Right kidney (tissue), 1 donor: ENCODE measurements at regions not wholly inside any gene's neighbourhood (a gene's known extent, or its start where the extent isn't known, plus 50 kb on each side); places are given as distances from the start of the nearest gene placed in this dataset.
"Not testable (repeated sequence)": the region's sequence is repeated elsewhere in the genome, so short reads cannot be mapped to it uniquely, and the experiment has no call there.

ENCODE experiments used
- DNase-seq: peaks from one replicate; pipeline ENCODE4 v3.0.0-alpha.2; 2016

DNA sequence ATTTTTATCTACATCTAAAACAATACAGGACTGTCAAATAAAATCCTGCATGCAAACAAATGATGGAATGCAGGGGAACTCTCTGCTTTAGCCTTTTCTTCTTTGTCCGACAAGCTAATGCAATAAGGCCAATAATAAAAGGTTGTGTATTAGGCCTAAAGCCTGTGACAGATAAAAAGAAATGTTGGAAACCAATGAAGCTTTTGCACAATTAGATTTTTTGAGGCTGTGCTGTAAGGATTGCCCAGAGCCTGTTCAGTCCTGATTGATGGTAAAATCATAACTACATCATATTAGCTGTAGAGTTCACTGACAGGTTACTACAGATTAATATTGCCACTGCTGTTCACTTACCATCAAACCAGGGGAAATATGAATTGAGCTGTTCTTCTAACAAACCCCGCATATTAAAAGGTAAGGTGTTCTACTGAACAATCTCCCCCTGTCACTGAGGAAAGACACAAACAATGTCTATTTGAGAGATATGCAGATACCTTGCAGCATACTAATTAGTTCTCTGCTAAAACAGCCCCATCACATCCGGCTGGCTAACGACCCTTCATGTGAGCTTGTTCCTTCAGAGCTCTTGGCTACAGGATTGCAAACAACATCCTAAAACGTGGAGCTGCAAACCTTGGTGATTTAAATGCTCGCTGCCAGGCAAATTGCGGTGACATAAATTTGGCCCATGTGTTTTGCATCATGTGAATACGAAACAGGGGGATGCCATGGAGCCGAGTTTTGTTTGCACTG lies 305.4 kb downstream of the MTX2 start:
- no peak for DNase-seq

DNA sequence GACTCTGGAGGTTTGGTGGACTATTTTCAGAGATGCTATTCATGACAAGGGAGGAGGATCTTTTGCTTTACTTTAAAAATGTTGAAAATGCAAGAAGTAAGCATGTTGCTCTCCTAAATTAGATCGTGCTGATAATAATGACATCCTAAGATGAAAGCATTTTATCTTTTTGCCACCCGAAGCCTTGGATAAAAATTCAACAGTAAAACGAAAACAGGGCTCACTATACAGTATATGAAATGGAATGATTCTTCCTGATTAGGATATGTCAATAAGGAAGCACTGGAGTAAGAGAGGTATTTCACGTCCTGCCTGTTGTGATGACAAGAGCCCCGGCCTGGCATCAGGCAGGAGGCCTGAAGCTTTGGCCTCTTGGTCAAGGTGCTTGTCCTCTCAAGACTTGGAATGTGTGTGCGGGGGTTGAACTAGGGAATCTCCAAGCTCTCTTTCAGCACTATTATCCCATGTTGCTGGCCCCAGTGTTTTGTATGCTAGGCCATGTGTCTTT lies 306.0 kb downstream of the MTX2 start:
- DNase-seq: no peak

DNA sequence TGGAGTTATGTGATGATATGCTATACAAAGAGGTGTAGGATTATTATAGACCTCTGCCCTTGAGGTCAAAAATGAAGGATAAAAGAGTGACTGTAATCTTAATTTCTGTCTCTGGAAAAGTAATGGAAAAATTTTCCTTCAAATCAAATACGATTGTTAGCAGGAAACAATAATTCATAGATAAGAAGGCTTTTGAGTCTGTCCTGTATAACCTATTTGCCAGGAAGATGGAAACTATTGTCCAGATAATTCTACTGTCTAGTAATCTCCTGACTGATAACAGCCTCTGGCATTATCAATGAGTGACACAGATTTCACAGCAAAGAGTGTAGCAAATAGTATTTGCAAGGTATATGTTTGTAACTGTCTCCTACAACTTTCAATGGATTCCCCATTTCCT lies 307.8 kb downstream of the MTX2 start:
- DNase-seq: no peak

DNA sequence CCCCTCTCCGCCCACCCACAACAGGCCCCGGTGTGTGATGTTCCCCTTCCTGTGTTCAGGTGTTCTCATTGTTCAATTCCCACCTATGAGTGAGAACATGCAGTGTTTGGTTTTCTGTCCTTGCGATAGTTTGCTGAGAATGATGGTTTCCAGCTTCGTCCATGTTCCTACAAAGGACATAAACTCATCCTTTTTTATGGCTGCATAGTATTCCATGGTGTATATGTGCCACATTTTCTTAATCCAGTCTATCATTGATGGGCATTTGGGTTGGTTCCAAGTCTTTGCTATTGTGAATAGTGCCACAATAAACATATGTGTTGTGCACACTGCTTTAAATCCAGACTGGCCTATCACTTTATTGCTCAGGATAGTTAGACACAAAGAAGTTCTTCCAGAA lies 309.1 kb downstream of the MTX2 start:
- not testable (repeated sequence) for DNase-seq

DNA sequence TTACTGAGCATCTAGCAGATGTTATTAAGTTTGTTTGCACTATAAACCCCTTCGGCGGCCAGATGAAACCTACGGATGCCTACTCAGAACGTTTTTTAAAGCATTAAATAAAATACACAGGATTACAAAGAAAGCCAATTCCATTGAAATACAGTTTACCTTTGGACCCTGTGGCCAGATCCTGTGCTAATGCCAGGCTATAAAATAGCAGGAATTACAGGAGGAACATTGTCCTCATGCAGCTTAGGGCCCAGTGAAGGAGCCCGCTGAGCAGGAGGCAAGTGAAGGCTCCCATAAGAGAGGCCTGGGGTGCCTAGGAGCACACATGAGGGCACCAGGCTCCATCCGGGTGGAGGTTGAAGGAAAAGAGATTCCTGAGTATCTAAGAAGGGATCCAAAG lies 310.4 kb downstream of the MTX2 start:
- DNase-seq: no peak

DNA sequence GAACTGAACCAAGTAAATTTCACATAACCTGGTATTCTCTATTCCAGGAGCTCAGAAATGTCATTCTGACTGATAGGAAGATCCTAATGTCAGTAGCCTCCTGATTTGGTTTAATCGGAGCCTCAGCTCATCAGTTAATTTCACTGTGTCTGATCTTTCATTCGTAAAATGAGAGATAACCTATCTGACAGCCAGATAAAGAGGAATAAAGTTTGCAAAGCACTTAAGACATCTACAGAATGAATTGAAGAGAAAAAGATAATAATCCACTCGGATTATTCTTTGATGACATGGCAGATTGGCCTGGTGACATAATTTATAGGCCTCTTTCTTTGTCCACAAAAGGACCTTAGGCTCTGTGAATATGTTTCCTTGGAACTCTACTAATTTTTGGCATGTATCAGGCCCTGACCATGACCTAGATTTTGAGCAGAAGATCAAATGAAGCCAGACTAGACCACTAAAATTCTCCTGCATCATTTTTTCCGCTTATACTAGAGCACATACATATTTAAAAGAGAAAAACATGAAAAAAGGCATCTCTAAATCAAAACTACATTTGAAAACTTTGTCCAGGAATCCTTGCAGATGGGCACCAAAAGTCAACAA lies 312.4 kb downstream of the MTX2 start:
- no peak for DNase-seq

DNA sequence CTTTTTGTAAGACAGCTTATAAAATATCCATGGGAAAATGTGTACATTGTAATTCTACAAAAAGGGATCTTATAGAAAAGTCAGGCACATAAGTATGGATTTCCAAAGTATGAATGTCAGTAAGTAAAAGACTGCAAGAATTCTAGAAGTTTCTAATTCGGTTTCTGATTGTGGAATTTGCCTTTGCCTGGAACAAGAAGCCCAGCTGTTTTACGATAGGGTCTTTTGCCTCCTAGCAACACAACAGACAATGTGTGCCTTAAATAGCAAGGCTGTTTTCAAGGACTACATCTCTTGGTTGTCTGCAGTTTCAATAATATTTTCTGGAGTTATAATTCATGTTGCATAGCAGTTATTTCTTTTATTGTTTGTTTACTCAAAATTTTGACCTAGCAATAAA lies 312.9 kb downstream of the MTX2 start:
- DNase-seq: no peak

DNA sequence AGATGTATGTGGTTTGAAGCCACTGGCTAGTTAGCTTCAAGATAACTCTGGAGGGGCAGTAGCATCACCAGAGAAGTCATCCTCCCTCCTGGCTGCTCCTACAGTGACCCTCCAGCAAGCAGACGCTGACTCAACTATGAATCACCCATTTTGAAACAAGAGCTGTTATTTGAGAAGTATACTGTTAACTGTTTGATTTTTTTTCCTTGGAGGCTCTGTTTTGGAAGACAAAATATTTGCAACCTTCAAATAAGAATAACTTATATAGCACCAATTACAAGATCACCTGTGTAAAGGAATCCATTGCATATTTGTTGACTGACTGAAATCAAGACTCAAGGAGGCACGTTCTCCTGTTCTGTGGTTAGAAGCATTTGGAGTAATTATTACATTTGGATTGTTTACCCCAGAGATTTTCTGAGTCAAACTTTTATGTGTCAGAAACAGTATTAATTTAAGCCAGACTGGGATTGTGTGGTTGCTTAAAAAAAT lies 313.8 kb downstream of the MTX2 start:
- no peak for DNase-seq

DNA sequence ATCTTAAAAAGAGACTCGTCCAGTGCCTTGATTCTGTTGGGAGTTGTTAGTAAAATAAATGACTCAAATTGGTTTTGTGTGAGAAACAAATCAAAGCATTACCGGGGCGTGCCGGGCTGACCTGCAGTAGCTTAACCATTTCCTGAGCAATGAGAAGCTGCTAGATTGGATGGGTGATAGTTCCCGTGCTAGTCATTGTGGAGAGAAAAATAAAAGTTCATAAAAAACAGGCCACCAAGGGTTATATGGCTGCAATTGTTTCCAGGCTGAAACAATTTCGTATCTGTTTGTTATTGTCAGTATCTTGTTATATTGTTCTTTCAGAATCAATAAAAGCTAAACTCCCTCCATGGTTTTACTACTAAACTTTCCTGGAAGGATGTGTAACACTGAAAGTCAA lies 314.4 kb downstream of the MTX2 start:
- no peak for DNase-seq

DNA sequence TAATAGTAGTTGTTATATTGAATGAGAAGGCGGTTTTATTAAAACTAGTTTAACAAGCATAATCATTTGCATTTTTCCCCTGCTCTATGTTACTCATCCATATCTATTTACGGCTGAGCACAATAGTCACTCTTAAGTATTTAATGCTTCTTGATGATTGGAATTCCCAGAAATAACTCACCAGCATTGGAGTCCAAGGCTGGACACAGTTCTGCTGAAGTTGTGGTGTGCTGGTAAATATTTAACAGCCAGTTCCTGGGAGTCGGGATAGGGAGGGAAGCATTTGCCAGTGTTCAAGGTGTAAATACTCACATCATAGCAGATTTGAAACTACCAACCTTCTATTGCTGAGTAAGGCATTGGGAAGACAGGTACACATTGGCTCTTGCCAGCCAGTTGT lies 315.1 kb downstream of the MTX2 start:
- DNase-seq: no peak

DNA sequence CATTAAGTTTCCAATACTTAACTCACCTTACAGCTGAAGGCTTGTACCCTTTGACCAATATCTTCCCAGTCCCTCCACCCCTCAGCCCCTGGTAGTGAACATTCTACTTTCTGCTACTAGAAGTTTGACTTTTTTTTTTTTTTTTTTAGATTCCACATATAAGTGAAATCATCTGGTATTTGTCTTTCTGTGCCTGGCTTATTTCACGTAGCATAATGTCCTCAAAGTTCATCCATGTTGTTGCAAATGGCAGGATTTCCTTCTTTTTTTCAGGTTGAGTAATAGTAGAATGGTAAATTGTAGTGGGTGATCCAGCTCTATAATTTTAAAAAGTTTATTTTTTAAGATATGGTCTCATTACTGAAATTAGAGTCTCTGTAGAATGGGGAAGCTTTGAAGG lies 316.0 kb downstream of the MTX2 start:
- DNase-seq: no peak

DNA sequence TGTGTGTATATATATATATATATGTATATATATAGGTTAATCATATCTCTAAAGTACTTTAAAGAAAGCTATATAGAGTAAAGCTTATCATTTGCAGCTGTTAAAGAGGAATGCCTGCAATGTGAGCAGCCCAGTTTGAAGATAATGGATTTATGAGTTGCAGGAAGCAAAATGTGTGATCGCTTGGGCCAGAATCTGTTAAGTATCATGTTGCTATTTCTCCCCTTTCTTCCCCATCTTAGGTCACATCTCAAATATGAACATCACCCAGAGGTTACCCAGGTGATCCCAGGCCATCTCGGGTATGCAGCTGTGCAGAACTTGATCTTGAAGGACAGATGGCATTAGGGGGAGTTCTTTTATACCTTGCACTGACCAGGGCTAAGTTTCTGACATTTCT lies 316.5 kb downstream of the MTX2 start:
- DNase-seq: no peak

DNA sequence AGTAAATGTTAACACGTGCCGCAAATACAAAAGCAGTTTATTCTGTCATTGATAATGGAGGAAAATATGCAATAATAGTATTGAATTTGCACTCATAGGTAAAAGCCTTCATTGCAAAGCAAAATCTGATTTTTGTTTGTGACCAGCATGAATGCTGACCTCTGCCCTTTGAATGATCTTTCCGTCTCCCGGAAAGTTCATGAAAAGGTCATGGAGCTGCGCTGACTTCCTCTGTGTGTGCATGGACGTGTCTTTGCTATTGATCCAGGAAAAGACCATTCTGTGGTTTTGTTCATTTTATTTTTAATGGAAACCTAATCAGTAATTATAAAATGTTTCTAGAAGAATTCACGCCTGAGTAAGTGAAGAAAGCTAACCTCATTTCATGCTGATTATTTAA lies 320.0 kb downstream of the MTX2 start:
- DNase-seq: no peak

DNA sequence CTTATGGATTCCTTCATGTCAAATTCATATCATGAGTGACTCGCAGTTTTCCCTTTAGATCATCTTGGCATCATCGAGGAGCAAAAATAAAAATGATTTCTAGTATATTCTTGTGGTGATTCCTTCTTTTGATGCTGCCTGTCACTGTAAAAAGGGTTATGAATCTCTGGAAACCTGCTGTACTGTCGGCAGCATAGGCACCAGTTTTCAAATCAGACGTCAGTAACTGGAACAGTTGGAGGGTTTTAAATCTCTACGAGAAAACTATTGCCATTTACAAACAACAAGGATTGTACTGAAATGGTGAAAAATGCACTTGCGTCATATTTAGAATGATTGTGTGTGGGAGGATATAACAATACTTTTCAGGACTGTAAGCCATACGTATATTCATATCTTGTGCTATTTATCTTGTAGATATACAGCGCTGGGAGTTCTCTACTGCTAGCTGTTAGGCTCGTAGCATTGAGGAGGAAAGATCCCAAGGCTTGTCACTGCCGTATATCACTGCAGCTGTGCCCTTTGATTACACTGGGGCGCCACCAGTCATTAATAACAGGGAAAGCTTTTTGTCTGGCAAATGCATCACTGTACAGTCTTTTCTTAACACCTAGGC lies 320.7 kb downstream of the MTX2 start:
- DNase-seq: no peak

DNA sequence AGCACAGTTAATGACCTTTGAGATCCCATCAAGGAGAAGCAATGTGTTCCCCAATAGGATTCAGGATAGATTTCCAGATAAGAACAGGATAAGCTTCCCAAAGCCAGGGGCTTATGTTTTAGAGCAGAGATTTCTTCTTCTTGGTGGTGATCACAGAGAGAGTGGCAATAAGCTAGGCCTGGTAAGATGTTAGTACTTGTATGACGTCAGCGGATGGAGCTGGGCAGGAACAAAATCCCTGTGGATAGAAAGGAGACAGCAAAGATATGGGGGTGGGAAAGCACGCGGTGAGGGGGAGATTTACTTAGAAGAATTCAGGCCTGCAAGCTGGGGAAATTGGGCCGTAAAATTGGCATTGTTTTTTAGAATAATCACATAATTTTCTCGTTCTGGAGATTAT lies 323.0 kb downstream of the MTX2 start:
- DNase-seq: no peak

DNA sequence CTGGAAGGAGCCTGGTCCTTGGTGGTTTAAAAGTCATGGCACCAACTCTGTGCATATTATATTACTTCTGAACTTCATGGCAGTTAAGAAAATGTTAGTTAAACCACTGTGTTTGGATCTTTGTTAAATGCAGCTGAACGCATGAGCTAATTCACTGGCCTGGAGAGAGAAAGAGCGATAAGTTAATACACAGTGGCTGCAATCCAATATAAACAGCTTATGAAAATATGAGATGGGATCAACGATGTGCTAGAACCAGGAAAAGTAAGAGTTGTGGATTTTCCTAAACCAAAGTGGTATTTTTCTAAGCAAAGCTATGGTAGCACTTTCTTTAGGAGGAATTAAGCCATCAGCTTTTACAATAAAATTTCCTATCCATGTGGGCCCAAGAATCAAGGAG lies 326.7 kb downstream of the MTX2 start:
- DNase-seq: no peak

DNA sequence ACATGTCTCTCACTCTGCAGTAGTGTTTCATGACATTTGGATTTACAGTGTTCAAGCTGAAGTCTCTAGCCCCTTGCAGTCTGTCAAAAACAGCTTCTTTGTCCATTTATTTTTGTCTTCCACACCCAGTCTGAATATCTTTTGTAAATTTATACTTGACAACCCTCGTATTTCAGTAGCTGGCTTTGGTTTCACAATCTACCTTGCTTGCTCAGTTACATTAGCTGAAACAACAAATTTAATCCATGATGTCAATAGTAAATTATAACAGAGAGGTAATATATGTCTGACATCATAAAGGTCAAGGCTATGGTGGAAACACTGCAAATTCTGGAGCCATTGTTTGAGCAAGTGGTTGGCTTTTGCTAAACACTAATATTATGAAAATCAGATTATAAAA lies 328.7 kb downstream of the MTX2 start:
- DNase-seq: no peak

DNA sequence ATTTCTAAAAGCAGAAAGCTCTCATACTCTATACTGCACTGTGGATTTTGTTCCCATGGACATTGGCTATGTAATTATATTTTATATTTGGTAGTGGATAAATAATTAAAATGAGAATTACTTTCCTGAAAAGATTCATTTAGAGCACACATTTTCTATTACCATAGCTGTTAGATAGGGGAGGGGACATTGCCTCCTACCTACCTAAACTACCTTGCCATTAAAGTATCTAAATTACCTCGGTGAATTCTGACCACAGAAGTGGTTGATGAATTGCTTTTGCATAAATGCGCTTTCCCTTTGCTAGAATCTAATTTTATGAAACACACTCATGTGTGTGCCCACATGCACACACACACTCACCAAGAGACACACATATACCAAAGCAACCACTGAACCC lies 329.1 kb downstream of the MTX2 start:
- DNase-seq: no peak

DNA sequence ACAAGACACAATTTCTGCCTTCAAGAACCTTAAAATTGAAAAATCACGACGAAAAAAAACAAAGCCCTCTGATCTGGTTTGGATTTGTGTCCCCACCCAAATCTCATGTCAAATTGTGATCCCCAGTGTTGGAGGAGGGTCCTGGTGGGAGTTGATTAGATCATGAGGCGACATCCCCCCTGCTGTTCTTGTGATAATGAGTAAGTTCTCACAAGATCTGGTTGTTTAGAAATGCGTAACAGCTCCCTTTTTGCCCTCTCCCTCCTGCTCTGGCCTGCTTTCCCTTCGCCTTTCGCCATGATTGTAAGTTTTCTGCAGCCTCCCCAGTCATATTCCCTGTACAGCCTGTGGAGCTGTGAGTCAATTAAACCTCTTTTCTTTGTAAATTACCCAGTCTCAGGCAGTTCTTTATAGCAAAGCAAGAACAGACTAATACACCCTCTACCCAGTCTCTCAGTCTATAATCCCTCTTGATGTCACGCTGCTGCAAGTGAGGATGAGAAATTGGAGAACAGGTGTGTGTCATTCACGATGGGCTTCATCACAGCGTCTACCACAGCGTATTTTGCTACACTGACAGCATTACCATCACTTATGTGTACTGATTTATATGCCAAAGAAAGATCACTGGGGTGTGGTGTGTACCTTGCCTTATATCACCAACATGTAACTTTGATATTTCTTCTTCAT lies 330.7 kb downstream of the MTX2 start:
- no peak for DNase-seq

DNA sequence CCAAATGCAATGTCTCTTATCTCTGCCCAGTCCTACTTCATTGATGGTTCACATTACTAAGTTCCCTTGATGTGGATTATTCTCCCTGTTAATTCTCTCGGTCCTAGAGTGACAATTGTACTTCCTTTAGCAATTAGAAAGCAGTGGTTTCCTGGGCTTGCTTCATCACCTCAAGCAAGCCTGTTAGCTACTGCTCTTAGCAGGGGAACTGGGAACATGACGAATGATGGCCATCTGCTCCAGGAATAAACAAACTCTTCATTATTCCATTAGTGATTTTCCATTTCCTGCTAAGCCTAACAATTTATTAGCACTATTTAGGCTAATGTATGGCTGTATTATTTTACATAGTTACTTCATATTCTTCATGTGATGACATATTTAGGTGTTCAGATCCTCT lies 331.8 kb downstream of the MTX2 start:
- no peak for DNase-seq

DNA sequence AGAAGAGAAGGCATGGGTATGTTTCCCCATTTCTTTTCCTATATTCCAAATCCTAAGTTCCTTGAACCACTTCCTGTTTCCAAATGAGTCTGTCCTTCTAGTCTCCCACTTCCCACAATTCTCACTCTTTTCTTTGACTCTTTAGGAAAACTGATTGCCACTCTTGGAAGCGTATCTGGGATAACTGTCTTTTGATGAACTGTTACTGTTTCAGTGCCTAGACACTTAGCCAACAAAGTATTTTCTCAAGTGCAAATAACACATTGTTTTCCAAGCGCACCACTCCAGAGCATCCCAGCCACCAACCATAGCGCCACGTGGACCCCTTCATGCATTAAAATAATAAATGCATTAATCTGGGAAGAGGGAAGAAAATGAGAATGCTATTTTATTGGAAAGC lies 342.8 kb downstream of the MTX2 start:
- DNase-seq: no peak

DNA sequence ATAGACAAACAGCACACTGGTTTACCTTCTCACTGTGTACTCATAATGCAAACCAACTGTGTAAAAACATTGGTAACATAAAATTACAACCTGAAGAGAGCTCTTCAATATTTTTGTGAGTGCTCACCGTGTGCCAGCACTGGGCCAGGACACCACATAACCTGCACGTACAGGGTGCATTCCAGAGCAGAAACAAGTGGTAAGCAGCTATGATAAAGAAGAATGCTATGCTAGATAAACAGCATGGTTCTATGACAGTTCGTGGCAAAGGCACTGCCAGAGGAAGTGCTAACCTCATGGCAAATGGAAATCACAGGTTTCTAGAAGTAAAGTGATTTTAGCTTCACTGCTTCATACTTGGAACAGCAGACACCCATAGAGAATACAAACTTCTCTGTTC lies 343.5 kb downstream of the MTX2 start:
- DNase-seq: no peak

DNA sequence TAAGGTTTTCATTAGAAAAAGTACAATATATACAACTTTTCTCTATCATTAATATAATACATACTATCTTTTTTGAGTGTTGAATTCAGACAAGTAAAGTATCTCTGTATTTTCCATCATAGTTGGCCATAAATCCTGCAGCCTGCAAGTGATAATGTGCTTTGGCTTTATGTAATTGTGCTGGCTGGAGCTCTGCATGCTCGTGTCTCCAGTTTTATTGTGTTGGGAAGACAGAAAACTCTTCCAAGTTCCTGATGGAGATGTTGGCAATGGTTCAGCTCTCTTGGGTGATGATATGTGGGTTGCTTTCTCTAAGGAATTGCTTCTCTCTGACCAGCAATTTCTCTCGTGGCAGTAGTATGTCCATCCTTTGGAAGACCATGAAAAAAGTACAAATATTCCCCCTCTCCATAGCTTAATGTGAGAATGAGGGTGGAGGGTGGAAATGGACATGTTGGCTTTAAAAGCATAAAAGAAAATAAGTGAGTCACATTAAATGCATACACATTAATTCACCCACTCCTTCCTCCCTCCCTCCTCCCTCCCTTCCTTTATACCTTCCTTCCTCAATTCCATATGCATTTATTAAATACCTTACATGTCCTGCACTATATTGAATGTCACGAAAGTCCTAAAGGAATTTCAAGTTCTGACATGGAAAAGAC lies 344.2 kb downstream of the MTX2 start:
- DNase-seq: no peak
